C4-2B (cell line): ENCODE measurements at regions not wholly inside any gene's neighbourhood (a gene's known extent, or its start where the extent isn't known, plus 50 kb on each side); places are given as distances from the start of the nearest gene placed in this dataset.

ENCODE experiments used
- CTCF ChIP-seq: fragments of 450-650 bp; conservative IDR thresholded peaks from 2 replicates; pipeline ENCODE4 v1.5.1; 2017; ENCODE audit warnings: mild to moderate bottlenecking
- ZFX ChIP-seq: fragments of 450-650 bp; IDR thresholded peaks from 2 replicates; pipeline ENCODE4 v1.6.1; 2017

DNA sequence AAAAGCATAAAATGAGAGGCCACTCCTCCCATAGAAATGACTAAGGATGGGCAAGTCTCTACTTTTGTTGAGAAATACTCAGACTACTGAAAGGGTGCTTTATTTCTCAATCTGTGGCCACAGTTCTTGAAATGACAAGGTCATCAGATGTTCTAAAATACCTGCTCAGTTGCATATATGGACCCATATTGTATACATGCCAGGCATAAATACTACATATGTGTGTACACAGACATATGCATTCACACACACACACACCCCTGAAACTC is 691.5 kb upstream of the SORCS1 start:
- TF ChIP-seq CTCF = no peak
- no peak for TF ChIP-seq ZFX
